HT1080 (cell line): ENCODE measurements at regions not wholly inside any gene's neighbourhood (a gene's known extent, or its start where the extent isn't known, plus 50 kb on each side); places are given as distances from the start of the nearest gene placed in this dataset.
A peak's percentile ranks its signal among the peaks of the same experiment; 100 is the strongest.
"Not testable (repeated sequence)": the region's sequence is repeated elsewhere in the genome, so short reads cannot be mapped to it uniquely, and the experiment has no call there.

Experiments
- DNase-seq: peaks from one replicate; pipeline ENCODE4 v3.0.0-alpha.2; 2015; ENCODE audit warnings: low read depth

- peak; percentile 19 for DNase-seq
These were observed 171.5 kb upstream of the IRF2BP2 start for GRCh38 chr1:234781241-234782065.

GRCh38 chr1:234780531-234781162, 170.7 kb upstream of the IRF2BP2 start:
- no peak for DNase-seq

- DNase-seq: no peak
These were observed 170.1 kb upstream of the IRF2BP2 start for GRCh38 chr1:234780112-234780511.

GRCh38 chr1:234779600-234779999, 169.6 kb upstream of the IRF2BP2 start:
- not testable (repeated sequence) for DNase-seq

GRCh38 chr1:234779160-234779538, 169.2 kb upstream of the IRF2BP2 start:
- DNase-seq: peak; percentile 11

- peak; percentile 23 for DNase-seq
These were observed 168.5 kb upstream of the IRF2BP2 start for GRCh38 chr1:234778221-234779159.

- DNase-seq: no peak
These were observed 167.9 kb upstream of the IRF2BP2 start for GRCh38 chr1:234777856-234778220.

- DNase-seq: peak; percentile 5
These were observed 167.2 kb upstream of the IRF2BP2 start for GRCh38 chr1:234776876-234777855.

GRCh38 chr1:234776256-234776875, 166.4 kb upstream of the IRF2BP2 start:
- no peak for DNase-seq

GRCh38 chr1:234775477-234776246, 165.7 kb upstream of the IRF2BP2 start:
- DNase-seq: no peak

GRCh38 chr1:234774971-234775370, 165.0 kb upstream of the IRF2BP2 start:
- DNase-seq: peak; percentile 8

GRCh38 chr1:234773936-234774677, 164.1 kb upstream of the IRF2BP2 start:
- no peak for DNase-seq

GRCh38 chr1:234772345-234773147, 162.6 kb upstream of the IRF2BP2 start:
- DNase-seq: peak; percentile 99

GRCh38 chr1:234771642-234772344, 161.8 kb upstream of the IRF2BP2 start:
- peak; percentile 5 for DNase-seq

- DNase-seq: no peak
These were observed 161.1 kb upstream of the IRF2BP2 start for GRCh38 chr1:234770924-234771540.

GRCh38 chr1:234769986-234770795, 160.2 kb upstream of the IRF2BP2 start:
- DNase-seq: no peak
